SKM-1 treated with dmso at 0.1 percent for 144 hours (cell line): ENCODE measurements at regions not wholly inside any gene's neighbourhood (a gene's known extent, or its start where the extent isn't known, plus 50 kb on each side); places are given as distances from the start of the nearest gene placed in this dataset.
"Not testable (repeated sequence)": the region's sequence is repeated elsewhere in the genome, so short reads cannot be mapped to it uniquely, and the experiment has no call there.

Experiments used
- DNase-seq: peaks from one replicate; lab custom pipeline; 2025; ENCODE audit not compliant: unreplicated experiment; lab: John Stamatoyannopoulos, UW

DNA sequence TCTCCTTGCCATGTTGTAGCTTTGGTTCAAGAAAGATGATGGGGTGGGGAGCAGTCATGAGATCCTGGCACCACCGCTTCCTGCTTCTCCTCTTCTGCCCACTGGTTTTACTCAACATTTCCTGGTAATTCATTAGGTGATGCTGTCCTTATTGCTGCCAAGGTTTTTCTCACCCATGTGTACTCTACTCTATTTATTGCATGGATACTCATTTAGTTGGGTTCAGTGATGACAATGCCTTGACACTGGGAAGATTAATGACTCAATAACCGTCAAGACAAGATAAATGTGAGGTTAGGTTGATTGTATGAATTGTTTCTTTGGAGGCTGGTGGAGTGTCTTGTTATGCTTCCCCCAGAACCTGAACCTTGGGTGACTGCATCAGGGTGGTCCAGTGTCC is 484.2 kb downstream of the SIPA1L2 start:
- no peak for DNase-seq

DNA sequence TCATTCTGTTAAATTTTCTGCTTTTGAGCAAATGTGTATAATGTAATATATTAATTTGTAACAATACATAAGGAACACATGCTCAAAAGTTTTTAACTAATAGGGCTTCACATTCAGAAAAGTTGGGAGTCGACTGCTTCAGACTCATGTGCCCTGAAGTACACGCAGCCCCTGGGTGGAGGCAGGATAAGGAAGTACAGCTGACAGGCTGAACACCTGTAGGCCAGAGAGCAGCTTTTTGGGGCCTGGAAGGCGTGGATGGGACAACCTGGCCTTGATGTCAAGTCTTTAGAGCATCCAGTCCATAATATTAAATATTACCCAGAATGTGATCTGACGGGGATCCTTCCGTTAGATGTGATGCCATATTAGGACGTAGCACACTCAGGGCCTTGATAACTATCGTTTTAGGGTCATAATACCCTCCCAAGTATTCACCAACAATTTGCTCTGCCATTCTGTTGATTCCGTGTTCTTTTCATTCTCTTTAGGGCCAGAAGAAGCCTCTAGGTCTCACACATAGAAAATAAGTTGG is 485.2 kb downstream of the SIPA1L2 start:
- no peak for DNase-seq

DNA sequence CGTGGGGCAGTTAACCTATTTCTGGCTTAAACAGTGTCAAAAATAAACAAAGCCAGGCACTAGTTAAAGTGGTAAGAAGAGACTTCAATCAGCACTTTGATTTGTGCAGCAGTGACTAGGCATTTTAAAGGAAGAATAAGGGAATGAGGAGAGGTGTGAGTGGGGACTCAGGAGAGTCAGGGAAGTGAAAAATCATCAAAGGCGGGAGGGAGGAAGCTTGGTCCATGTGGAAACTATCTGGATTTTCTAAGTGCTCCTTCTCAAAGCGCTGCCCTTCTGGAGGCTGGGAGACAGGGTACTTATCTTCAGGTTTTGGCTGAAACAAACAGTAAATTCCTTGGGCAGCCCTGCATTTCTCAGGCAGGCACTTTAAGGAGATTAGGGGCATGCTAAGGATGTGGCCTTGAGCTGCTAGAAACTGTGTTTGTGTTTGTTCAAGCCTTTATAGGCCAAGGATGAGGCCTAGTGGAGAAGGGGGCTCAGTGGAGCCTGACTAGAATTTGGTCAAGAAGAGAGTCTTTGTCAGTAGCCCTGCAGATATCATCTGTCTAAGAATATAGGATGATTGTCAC is 486.5 kb downstream of the SIPA1L2 start:
- no peak for DNase-seq

DNA sequence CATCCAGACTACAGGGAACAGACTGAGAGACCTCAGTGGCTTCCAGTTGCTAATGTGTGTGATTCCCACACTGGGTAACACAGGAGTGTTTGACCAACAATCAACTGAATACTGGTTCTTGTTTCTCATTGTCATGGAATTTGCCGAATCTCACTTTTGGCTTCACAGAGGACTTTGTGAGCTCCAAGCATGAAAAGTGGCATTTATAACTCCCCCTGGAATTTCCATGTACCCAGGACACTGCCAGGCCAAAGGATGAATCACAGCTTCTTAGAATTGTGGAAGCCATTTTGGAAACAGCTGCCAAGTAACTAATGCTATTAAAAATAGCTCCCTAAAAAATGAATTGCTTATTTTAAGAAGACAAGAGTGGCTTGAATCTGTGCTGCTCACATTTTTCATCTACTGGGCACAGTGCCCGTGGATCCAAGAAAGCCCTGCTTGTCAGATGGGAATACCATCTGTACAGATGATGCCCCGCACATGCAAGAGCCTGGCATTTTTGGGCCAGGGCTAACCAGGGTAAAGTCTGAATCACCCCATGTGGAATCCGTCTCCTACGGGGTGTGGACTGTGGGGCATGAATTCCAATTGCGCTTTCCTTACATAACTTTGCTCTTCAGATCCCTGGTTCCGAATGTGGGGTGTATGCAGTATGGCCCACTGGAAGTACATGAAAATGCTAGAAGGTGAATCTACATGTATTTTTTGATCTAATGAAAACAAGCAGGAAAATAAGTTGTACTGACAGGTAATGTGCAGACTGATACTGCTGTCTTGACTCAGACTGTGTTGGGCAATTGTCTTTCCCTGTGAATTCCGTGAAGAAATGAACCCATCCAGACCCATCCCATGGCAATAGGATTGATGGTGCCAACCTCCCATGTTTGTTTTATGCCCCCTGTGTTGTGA is 487.3 kb downstream of the SIPA1L2 start:
- no peak for DNase-seq

DNA sequence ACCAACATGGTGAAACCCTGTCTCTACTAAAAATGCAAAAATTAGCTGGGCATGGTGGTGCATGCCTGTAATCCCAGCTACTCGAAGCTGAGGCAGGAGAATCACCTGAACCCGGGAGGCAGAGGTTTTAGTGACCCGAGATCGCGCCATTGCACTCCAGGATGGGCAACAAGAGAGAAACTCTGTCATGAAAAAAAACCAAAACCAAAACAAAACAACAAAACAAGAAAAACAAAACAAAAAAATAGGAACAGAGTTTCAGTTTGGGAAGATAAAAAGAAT is 488.8 kb downstream of the SIPA1L2 start:
- not testable (repeated sequence) for DNase-seq

DNA sequence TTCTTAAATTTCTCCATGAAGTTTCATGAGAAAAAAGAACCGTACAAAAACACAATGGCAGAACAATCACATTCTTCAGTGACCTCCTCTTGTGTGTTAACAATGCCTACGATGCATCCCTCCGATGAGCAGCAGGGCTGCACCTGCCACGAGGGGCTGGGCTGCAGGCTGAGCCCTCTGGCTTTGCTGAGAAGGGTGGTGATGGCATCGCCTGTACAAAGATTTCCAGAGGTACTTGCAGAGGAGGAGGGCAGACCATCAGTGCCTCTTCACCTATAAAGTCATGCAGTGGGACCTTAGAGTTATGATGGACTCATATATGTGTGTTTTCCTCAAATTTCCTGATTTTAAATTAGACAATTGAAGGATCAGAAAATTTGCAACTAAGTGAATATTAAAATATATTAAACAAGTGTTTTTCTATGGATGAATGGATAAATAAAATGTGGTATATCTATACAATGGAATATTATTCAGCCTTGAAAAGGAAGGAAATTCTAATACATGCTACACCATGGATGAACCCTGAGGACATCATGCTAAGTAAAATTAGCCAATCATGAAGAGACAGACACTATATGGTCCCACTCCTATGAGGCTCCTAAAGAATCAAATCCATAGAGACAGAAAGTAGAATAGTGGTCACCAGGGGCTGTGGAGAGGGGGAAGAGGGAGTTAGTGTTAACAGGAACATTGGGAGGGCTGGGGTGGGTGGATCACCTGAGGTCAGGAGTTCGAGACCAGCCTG is 489.3 kb downstream of the SIPA1L2 start:
- no peak for DNase-seq

DNA sequence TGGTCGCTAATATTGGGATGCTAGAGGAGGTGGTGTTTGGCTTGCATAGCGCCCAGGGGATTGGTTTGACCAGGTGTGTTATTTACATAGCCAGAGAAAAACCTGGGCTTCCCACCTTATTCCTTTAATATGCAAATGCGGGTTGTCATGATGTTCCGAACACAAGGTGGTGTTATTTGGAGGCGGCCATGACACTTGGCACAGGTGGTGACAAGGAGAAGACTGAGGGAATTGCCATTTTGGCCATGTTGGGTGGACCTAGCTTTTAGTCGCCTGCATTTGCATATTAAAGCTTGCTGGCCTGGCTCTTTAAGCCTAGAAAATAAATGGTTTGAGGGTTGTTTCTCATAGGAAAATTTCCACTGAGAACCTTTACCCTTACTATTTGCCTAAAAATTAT is 490.5 kb downstream of the SIPA1L2 start:
- DNase-seq, result no peak

DNA sequence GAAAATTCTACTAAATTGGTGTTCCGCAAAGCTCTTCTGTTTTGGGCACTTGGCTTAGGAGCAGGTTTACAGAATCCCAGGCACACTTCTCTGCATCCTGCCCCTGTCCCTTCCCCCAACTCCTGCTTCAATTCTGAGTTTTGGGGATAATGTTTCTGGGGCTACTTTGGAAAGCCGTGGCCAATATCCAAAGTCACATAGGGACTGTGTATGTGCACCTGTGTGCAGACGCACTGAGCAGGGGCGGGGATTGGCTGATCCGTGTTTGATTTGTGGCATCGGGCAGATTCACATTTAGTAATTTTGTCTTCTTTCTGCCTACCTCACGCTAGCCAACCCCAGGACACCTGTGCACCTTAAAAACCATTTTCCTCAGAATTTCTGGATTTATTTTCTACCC is 491.9 kb downstream of the SIPA1L2 start:
- DNase-seq, result no peak

DNA sequence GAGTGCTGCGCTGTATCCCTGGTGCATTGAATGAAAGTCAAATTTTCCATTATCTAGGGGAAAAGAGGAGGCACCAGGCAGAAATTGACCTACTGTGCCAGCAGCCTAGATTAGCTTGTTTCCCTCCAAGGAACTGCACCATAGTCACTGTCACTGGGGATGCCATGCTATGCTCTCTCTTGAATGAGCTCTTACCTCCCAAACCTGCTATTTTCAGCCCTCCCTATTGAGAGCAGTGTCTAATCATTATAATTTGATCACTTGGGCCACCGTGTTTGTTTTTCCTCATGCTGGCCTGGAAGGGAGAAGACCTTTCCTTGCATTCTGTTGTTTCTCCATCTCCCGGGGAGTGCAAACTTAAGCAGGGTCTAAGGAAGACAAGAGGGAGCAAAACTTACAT is 492.9 kb downstream of the SIPA1L2 start:
- no peak for DNase-seq

DNA sequence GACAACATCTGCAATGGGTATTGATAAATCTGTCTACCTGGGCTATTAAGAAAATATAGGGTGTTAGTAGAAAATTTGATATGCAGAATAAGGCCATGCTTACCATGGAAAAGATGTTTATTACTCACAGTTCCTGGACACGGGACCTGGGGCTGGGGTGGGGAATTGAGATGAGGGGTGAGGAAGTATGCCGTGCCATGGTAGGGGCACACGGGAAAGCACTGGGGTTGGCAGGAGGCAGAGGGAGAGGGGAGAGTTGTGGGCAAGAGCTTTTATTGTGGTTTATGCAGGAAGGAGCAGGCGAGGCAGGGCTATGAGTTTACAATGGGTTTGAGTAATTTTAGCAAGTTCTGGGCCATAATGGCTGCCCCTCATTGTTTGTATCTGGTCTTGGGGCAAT is 493.8 kb downstream of the SIPA1L2 start:
- no peak for DNase-seq

DNA sequence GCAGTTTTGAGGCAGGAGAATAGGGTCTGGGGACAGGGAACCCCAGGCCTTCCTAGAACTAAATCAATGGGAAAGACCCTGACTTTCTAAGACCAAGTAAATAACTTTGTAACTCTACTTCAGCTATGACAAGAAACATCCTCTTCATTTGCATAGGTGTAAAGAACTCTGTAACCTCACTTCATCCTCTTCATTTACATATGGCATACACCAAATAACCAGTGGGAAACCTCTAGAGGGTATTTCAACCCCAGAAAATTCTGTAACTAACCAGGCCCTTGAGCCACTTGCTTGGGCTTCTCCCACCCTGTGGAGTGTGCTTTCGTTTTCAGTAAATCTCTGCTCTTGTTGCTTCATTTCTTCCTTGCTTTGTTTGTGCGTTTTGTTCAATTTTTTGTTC is 495.6 kb downstream of the SIPA1L2 start:
- DNase-seq, result no peak

DNA sequence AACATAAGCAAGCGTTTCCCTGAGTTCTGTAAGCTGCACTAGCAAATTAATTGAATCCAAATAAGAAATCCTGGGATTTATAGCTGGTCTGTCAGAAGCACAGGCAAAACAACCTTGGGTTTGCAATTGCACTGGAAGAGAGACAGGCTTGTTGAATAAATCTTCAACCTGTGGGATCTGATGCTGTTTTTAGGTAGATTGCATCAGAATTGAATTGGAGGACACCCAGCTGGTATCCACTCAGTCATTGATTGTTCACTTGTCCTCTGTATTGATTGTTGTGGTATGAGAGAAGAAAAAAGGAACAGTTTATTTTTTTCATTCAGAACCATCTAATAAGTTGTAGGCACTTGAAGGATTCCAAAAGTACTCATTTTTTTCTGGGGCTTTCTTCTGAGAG is 497.4 kb downstream of the SIPA1L2 start:
- no peak for DNase-seq

DNA sequence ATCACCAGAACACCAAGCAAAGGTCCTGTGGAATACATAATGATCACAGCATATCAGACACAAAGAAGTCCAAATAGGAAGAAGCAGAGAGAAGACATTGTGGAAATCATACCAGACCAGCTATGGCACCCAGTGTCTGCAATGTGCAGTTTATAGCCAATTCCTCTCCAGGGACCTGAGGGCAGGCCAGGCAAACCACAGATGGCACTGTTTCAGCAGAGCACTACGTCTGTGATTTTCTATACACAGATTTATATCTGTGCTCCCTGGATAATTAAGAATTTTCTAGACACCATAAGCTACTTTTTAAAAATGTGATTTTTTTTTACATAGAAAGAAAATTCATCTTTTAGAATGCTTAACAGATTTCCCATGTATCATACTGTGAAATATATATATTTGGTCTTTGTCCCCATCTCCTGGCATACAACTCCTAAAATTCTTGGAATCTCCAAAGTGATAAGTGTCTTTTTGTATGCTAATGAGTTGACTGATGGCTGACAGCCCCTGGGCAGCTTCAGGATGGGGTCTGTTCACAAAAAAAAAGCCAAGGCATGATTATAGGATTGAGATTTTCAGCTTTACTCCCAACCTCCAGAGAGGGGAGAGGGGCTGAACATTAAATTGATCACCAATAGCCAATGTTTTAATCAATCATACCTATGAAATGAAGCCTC is 498.1 kb downstream of the SIPA1L2 start:
- no peak for DNase-seq

DNA sequence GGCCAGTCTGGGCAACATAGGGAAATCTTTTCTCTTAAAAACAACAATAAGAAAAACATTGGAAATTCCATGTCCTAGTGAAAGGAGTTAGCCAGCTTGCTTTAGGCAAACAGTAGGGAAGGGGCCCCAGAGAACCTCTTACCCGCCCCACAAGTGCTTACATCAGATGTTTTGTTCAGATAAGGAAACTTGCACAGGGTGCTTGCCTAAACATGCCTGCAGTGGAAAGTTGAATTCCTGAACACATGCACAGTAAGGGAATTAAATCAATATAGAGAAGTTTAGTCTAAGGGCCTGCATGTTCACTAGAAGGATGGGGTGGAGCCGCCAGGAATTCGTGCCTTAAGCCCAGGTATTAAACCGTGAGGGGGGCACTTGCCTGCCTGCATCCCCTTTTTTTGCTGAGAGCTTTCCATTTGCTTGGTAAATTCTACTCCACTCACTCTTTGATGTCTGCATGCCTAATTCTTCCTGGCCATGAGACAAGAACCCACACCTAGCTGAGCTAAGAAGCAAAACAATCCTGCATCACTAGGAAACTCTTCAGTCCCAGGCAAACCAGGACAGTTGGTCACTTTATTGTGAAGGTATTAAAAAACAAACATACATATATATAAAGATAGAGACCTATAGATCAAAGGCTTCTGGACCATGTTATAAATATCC is 499.0 kb downstream of the SIPA1L2 start:
- DNase-seq, result no peak

DNA sequence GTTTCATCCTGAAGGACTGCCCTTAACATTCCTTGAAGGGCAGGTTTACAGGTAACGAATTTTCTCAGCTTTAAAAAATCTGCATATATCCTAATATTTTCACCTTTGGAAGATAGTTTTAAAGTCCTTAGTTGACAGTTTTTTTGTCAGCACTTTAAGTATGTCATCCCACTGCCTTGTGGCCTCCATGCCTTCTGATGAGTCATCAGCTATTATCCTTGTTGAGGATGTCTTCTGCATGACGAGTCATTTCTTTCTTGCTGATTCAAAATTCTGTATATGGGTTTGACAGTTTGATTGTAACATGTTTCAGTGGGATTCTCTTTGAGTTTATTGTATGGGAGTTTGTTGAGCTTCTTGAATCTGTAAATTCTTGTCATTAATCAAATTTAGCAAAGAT is 500.6 kb downstream of the DISC1 start:
- no peak for DNase-seq

DNA sequence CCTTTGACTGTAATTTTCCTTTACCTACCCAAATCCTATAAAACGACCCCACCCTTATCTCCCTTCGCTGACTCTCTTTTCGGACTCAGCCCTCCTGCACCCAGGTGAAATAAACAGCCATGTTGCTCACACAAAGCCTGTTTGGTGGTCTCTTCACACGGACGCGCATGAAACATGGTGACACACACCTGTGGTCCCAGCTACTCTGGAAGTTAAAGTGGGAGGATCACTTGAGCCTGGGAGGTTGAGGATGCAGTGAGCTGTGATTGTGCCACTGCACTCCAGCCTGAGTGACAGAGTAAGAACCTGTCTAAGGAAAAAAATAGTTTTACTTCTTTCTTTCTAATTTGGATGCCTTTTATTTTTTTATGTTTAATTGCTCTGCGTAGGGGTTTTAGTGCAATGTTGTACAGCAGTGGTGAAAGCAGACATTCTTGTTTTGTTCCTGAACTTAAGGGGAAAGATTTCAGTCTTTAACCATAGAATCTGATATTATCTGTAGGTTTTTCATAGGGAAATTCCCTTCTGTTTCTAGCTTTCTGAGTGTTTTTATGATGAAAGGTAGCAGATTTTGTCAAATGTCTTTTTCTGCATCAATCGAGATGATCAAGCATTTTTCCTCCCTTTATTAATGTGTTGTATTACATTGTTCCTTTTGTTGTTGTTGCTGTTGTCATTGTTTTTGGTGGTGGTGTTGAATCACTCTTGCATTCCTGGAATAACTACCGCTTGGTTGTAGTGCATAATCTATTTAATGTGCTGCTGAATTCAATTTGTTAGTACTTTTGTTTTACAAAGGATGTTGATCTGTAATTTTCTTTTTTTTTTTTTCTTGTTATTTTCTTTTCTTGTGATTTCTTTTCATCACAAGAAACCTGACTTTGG is 497.4 kb downstream of the DISC1 start:
- no peak for DNase-seq

DNA sequence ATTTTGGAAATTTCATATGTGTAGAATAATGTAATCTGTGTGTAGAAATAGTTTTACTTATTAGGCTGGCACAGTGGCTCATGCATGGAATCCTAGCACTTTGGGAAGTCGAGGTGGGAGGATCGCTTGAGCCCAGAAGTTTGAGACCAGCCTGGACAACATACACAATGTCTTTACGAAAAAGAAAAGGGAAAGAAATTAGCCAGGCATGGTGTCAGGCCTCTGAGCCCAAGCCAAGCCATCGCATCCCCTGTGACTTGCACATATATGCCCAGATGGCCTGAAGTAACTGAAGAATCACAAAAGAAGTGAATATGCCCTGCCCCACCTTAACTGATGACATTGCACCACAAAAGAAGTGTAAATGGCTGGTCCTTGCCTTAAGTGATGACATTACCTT is 491.3 kb downstream of the DISC1 start:
- not testable (repeated sequence) for DNase-seq

DNA sequence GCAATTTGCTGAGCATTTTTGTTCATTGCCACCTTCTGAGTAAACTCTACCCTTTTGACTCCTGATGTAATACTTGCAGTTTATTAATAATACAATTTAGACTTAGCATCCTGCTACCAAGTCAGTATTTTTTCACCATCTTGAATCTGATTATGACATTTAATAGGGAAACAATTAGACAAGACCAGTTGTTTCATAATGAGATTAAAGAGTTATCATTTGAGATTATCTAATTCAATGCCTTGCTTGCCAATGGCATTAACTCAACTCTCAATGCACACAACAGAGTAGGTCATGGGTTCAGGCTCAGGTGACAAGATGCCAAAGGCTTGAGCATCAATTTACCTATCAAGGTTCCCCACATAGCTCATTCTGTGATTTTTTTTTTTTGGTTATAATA is 488.4 kb downstream of the DISC1 start:
- no peak for DNase-seq

DNA sequence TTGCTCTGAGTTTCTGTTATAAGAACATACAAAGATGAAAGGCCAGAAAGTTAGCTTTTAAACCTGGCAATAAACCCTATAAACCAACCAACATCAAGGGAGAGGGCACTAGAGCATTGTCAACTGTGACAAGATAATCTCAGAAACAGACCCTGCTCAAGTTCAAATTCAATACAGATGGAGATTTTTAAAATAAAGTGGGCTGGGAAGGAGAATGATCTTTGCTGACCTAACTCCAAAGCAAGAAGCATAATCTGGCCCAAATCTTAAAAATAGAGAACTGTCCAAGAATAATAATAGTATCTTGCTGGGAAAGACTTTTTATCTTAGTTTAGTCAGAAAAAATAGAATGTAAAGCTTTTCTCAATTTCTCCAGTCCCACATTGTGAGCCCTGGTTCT is 485.5 kb downstream of the DISC1 start:
- no peak for DNase-seq

DNA sequence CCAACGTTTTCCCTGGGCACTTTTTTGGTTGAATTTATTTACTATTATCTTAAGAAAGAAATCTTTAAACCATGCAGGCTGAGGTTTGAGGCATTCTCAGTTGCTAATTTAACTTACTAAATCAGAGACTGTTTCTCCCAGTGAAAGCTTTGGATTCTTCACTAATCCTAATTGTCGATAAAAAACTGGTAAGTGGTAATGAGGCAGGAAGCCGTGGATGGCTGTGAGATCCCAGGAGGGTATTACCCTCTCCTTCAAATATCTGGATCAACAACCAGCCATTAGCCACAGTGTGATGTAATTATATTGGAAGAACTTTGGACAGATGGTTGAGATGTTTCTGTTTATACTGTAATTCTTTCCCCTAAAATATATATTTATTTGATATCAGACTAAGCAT is 485.0 kb downstream of the DISC1 start:
- DNase-seq, result no peak
